HG02981 (cell line): ENCODE measurements at regions not wholly inside any gene's neighbourhood (a gene's known extent, or its start where the extent isn't known, plus 50 kb on each side); places are given as distances from the start of the nearest gene placed in this dataset.

Source experiments
- ATAC-seq: cut with Tn5 transposase; IDR thresholded peaks from one replicate; pipeline ENCODE4 v1.9.1; 2021; ENCODE audit warnings: mild to moderate bottlenecking, moderate library complexity; ENCODE audit not compliant: unreplicated experiment

DNA sequence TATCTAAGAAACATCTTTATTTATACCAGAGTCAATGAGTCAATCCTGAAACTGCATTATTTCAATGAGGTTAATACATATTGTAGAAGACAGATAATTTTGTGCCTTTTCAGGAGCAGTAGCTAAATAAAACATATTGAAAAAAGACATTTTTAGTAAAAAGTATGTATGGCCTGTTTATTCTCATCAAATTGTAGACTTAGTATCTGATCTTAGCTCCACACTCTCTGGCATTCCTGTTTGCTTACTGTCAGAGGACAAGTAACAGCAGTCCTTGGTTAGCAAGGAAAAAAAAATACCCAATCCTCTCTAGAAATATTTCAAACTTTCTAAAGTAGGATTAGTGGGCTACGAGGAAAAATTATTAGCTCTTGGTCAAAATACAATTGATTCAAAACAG is 50.5 kb upstream of the GUCY1A1 start:
- ATAC-seq, result no peak

- no peak for ATAC-seq
Measured at GRCh38 chr4:155615081-155615887, 51.4 kb upstream of the GUCY1A1 start.

- ATAC-seq, result no peak
Measured at GRCh38 chr4:155614111-155614762, 52.4 kb upstream of the GUCY1A1 start.

DNA sequence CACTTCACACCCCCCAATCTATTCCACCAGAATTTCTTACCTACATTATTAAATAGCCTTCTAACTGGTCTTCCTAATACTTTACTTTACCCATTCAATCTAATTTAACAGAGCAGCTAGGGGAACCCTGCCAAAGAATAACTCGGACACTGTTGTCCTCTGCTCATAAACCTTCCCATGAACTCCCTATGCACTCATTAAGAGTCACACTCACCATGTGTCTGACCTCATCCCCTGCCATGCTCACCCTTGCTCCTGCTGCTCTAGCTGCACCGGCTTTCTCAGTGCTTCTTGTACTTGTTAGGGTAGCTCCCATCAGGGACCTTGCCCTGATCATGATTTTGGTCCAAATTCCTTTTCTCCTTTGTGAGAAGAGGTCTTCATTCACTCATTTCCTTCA is 54.6 kb upstream of the GUCY1A1 start:
- no peak for ATAC-seq

- ATAC-seq, result no peak
Measured at GRCh38 chr4:155611501-155611900, 55.1 kb upstream of the GUCY1A1 start.

GRCh38 chr4:155610143-155610542 is 56.5 kb upstream of the GUCY1A1 start:
- ATAC-seq, result no peak

DNA sequence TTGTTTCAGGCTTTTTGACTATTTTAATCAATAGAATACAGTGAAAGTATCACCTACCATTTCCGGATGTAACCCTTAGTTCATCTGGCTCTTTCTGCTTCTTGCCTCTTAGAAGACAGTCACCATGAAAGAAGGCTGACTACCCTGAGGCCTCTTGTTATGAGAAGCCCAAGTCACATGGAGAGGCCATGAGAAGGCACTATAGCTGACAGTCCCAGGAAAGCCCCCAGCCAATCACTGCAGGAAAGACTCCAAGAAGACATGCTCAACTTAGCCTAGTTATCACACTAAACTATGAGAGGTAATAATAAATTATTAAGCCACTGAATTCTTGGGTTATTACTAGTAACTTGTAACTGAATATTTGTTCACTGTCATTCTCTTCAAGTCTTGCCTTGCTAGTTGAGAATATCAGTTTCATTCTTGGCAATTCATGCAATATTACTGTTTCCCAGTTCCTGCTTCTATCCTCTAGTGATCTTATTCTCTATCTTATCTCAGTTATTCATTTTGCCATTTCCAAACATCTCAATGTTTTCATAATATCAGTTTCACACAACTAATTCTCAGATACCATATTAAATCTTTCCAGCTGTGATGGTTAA is 57.1 kb upstream of the GUCY1A1 start:
- ATAC-seq, result peak; percentile 78

GRCh38 chr4:155608225-155608885 is 58.3 kb upstream of the GUCY1A1 start:
- no peak for ATAC-seq

- no peak for ATAC-seq
Measured at GRCh38 chr4:155607481-155607880, 59.2 kb upstream of the GUCY1A1 start.

DNA sequence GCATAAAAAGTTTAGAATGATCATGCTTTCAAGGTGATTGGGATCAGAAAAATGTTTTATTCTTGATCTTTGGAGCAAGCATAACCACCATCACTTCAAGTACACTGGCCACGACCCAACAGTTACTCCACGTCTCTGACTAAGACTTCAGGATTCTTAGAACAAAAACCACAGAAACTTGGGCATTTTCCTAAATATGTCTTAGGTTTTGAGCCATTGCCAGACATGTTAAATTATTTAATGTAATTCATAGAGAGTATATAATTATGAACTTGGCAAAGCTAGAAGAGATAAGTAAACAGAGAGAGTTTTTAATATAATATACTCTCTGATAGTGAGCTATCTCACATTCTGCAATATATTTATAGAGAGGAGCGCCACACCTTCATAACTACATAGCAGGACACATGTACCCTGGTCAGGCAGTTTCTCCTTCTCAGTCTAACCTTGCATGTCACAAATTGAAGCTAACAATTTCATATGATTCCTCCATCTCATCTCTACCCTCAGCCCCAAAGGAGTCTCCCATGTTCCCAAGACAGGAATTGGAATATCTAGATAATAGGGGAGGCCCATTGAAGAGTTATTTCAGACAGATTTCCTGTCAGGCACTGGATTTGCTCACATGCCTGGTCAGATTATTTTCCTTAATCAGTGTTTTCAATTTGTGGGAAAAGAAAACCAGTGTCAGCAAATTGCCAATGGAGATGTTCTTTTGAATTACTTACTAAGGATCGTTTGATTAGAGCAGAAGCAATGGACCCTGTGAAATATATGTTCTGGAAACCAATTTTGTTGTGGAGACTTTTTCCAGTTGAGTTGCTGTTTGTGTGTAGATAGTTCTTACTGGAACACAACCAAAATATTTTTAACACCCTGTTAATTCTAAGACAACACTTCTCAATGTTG is 61.7 kb upstream of the GUCY1A1 start:
- no peak for ATAC-seq

DNA sequence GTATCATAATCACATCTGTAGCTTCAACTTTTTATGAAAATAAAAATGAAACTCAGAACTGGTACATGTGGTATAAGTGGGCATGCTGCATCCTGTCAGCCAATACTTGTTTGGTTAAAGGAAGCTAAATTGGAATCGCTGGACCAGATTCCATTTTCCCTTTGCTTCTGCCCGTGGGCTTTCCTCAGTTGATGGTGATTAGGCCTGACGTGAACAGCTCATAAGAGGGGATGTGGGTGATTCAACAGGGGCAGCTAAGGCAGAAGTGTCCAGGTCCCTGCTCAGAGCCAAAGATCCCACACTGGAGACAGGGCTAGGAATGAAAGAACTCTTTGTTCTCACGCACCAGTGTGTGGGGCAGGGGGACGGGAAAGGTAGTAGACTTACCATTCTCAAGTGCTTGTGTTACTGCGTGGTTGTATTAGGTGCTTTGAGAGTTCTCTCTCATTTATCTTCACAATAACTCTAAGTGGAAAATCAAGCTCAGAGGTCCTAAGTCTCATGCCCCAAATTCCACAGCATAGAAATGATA is 63.2 kb upstream of the GUCY1A1 start:
- peak; percentile 45 for ATAC-seq

- no peak for ATAC-seq
Measured at GRCh38 chr4:155602351-155603140, 64.1 kb upstream of the GUCY1A1 start.

GRCh38 chr4:155600244-155600643 is 66.4 kb upstream of the GUCY1A1 start:
- ATAC-seq, result no peak

GRCh38 chr4:155599596-155599995 is 67.1 kb upstream of the GUCY1A1 start:
- no peak for ATAC-seq

GRCh38 chr4:155599085-155599484 is 67.6 kb upstream of the GUCY1A1 start:
- ATAC-seq, result no peak

DNA sequence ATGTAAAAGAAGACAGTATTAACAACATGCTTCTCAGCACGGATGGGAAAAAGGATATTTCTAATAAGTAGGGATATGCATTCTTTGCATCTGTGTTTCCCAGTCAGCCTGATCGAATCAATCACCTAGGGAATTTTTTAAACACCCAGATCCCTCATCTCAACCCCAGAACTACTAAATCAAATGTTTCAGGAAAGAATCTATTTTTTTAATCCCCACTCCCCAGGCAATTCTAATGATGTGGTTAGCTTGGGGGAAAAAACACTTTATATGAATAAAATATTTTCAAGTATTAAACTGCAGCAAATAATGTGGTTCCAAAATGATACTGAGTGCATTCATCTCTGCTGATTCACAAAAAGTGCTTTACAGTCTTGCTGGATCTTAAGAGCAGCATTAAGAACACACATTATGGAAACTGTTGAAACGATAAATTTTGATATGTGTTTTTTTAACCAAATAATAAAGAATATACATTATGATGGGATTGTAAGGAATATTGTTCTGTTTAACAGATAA is 68.7 kb upstream of the GUCY1A1 start:
- no peak for ATAC-seq

GRCh38 chr4:155597281-155597680 is 69.4 kb upstream of the GUCY1A1 start:
- ATAC-seq, result no peak

- ATAC-seq, result no peak
Measured at GRCh38 chr4:155593793-155594192, 72.9 kb upstream of the GUCY1A1 start.

DNA sequence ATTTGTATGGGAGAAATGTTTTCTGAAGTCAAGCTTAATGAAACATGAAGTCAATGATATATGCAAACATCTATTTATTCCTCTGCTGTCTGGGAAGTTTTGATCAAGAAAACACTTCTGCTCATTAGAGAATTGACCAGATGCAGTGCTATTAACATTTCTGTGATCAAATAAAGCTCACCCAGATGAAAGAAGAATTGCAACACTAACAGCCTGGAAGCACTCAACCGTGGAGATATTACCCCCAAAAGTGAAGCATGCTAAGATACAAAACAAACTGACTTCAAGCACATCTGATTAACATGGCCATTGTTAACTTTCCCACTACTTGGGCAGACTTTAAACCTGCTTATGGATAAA is 73.7 kb upstream of the GUCY1A1 start:
- no peak for ATAC-seq
